ENCODE measurements at regions not wholly inside any gene's neighbourhood (a gene's known extent, or its start where the extent isn't known, plus 50 kb on each side); places are given as distances from the start of the nearest gene placed in this dataset.

DNA sequence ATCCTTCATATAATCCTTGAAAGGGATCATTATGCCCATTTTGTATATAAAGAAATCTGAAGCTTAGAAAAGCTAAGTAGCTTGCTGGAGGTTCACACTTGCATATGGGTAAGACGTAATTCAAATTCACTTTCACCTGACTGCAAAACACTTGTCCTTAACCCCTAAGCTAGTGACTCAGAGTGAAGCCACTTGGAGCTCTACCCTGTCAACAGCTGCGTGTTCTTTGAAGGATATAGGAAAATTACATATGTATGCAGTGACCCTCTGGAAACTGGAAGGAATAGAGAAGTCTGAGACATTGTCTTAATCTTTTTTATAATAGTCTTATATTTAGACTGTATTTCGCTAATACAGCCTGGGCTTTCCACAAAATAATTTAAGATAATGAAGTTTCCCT lies 80.0 kb upstream of the STK32A start:
- no peak for TF ChIP-seq ZBTB7A (IDR thresholded peaks at IDR 0.05; ENCODE audit: low read depth)
- TF ChIP-seq NFIC (IDR thresholded peaks at IDR 0.05): no peak
- no peak for TF ChIP-seq USF1 (IDR thresholded peaks at IDR 0.05)

- no peak for TF ChIP-seq TCF12 (IDR thresholded peaks at IDR 0.05; ENCODE audit: low read depth)
- no peak for TF ChIP-seq ZBTB7A (IDR thresholded peaks at IDR 0.05; ENCODE audit: low read depth)
- no peak for TF ChIP-seq EP300 (IDR thresholded peaks at IDR 0.05; ENCODE audit: borderline replicate concordance)
- no peak for TF ChIP-seq NFIC (IDR thresholded peaks at IDR 0.05)
- TF ChIP-seq FOXM1 (IDR thresholded peaks at IDR 0.05; ENCODE audit: borderline replicate concordance, low read depth): no peak
- no peak for TF ChIP-seq MAX (IDR thresholded peaks at IDR 0.05)
- no peak for TF ChIP-seq TEAD4 (IDR thresholded peaks at IDR 0.05)
- TF ChIP-seq EGR1 (IDR thresholded peaks at IDR 0.05): no peak
- TF ChIP-seq YY1 (IDR thresholded peaks at IDR 0.05; ENCODE audit: low read depth): no peak
- no peak for TF ChIP-seq RAD21 (IDR thresholded peaks at IDR 0.05; ENCODE audit: low read depth)
- no peak for TF ChIP-seq CREB1 (IDR thresholded peaks at IDR 0.05; ENCODE audit: low read depth)
- TF ChIP-seq TAF1 (IDR thresholded peaks at IDR 0.05; ENCODE audit: low read depth): no peak
- TF ChIP-seq CEBPB (IDR thresholded peaks at IDR 0.05): no peak
- no peak for TF ChIP-seq REST (IDR thresholded peaks at IDR 0.05; ENCODE audit: low read depth)
- no peak for TF ChIP-seq USF1 (IDR thresholded peaks at IDR 0.05)
Measured at GRCh38 chr5:147156012-147156411, 78.8 kb upstream of the STK32A start.

DNA sequence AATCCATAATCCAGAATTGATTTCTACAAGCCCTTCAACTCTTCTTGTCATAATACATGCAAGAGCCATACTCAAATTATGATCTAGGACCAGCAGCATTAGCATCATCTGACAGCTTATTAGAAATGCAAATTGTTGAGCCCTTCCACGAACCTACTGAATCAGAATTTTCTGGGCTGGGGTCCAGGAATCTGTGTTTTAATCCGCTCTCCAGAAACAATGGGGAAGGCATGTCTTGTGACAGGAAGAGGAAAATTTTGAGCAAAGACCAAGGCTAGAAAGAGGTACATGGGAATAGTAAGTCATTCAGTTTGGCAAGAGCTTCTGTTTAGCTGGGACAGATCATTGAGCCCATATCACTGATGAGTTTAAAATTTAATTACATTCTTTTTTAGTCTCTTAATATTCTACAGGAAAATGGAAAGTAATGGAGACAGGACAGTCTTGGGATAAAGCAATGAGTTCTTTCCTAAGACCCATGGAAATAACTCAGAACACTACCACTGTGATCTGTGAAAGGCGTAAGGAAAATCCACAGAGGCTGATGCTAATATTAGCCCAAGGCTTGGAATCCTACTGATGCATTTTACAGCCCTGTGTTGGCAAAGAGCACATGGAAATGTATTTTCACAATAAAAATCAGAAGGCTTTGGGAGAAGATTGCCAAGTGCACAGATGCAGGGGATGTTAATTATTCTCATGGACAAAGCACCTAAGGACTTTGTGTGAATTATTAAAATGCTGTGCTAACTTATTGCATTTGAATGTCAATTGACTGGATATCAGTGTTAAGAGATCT lies 73.7 kb upstream of the STK32A start:
- TF ChIP-seq REST (IDR thresholded peaks at IDR 0.05; ENCODE audit: low read depth) (no peak), USF1 (IDR thresholded peaks at IDR 0.05) (no peak), RAD21 (IDR thresholded peaks at IDR 0.05; ENCODE audit: low read depth) (no peak), EP300 (IDR thresholded peaks at IDR 0.05; ENCODE audit: borderline replicate concordance) (no peak), EGR1 (IDR thresholded peaks at IDR 0.05) (no peak), TCF12 (IDR thresholded peaks at IDR 0.05; ENCODE audit: low read depth) (no peak), TAF1 (IDR thresholded peaks at IDR 0.05; ENCODE audit: low read depth) (no peak), FOXM1 (IDR thresholded peaks at IDR 0.05; ENCODE audit: borderline replicate concordance, low read depth) (no peak), MAX (IDR thresholded peaks at IDR 0.05) (no peak)

GRCh38 chr5:147162740-147163139 lies 72.1 kb upstream of the STK32A start:
- TF ChIP-seq YY1 (IDR thresholded peaks at IDR 0.05; ENCODE audit: low read depth) (no peak), EGR1 (IDR thresholded peaks at IDR 0.05) (no peak), CEBPB (IDR thresholded peaks at IDR 0.05) (no peak), USF1 (IDR thresholded peaks at IDR 0.05) (no peak), TAF1 (IDR thresholded peaks at IDR 0.05; ENCODE audit: low read depth) (no peak), FOXM1 (IDR thresholded peaks at IDR 0.05; ENCODE audit: borderline replicate concordance, low read depth) (no peak), CREB1 (IDR thresholded peaks at IDR 0.05; ENCODE audit: low read depth) (no peak), MAX (IDR thresholded peaks at IDR 0.05) (no peak), TCF12 (IDR thresholded peaks at IDR 0.05; ENCODE audit: low read depth) (no peak), RAD21 (IDR thresholded peaks at IDR 0.05; ENCODE audit: low read depth) (no peak)

- TF ChIP-seq NFIC (IDR thresholded peaks at IDR 0.05) (no peak), REST (IDR thresholded peaks at IDR 0.05; ENCODE audit: low read depth) (no peak), EP300 (IDR thresholded peaks at IDR 0.05; ENCODE audit: borderline replicate concordance) (no peak), MAX (IDR thresholded peaks at IDR 0.05) (no peak), EGR1 (IDR thresholded peaks at IDR 0.05) (no peak), FOXM1 (IDR thresholded peaks at IDR 0.05; ENCODE audit: borderline replicate concordance, low read depth) (no peak), YY1 (IDR thresholded peaks at IDR 0.05; ENCODE audit: low read depth) (no peak), RAD21 (IDR thresholded peaks at IDR 0.05; ENCODE audit: low read depth) (no peak), TEAD4 (IDR thresholded peaks at IDR 0.05) (no peak), TAF1 (IDR thresholded peaks at IDR 0.05; ENCODE audit: low read depth) (no peak), TCF12 (IDR thresholded peaks at IDR 0.05; ENCODE audit: low read depth) (no peak), USF1 (IDR thresholded peaks at IDR 0.05) (no peak), CREB1 (IDR thresholded peaks at IDR 0.05; ENCODE audit: low read depth) (no peak), ZBTB7A (IDR thresholded peaks at IDR 0.05; ENCODE audit: low read depth) (no peak), CEBPB (IDR thresholded peaks at IDR 0.05) (no peak)
Measured at GRCh38 chr5:147167529-147167928, 67.3 kb upstream of the STK32A start.

Data from Ishikawa (cell line).